Neural progenitor cell (in vitro differentiated cells): ENCODE measurements at regions not wholly inside any gene's neighbourhood (a gene's known extent, or its start where the extent isn't known, plus 50 kb on each side); places are given as distances from the start of the nearest gene placed in this dataset.

Experiments used
- EZH2 ChIP-seq: fragments of 200-600 bp; sonication (generic); IDR thresholded peaks from 2 replicates; pipeline ENCODE4 v1.6.1; 2017; ENCODE audit warnings: antibody characterized with exemption, mild to moderate bottlenecking, moderate library complexity
- EZH2phosphoT487 ChIP-seq: fragments of 200-600 bp; sonication (generic); IDR thresholded peaks from 2 replicates; pipeline ENCODE4 v1.6.1; 2017; ENCODE audit warnings: antibody characterized with exemption
- TF ChIP-seq, protein P1 (sequence below): fragments of 200-600 bp; sonication (generic); IDR thresholded peaks from 2 replicates; pipeline ENCODE4 v1.5.1; 2017; ENCODE audit warnings: antibody characterized with exemption, mild to moderate bottlenecking

DNA sequence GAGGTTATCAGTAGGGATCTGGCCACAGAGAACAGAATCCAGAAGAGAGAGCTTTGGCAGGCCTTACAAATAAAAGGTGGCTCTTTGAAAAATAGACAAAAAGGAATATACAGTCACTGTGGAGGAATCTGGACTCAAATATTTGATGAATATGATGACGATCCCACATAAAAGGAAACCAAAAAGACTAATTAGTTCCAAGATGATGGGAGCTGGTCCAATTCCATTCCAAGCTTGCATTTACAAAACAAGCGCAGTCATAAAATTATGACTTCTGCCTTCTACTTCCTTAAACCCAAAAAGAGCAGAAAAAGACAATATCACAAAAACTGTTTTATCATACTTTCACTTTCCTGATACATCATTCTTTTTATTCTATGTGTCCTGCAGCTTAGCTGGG, 285.8 kb downstream of the DIPK2A start:
- TF ChIP-seq, protein P1, sequence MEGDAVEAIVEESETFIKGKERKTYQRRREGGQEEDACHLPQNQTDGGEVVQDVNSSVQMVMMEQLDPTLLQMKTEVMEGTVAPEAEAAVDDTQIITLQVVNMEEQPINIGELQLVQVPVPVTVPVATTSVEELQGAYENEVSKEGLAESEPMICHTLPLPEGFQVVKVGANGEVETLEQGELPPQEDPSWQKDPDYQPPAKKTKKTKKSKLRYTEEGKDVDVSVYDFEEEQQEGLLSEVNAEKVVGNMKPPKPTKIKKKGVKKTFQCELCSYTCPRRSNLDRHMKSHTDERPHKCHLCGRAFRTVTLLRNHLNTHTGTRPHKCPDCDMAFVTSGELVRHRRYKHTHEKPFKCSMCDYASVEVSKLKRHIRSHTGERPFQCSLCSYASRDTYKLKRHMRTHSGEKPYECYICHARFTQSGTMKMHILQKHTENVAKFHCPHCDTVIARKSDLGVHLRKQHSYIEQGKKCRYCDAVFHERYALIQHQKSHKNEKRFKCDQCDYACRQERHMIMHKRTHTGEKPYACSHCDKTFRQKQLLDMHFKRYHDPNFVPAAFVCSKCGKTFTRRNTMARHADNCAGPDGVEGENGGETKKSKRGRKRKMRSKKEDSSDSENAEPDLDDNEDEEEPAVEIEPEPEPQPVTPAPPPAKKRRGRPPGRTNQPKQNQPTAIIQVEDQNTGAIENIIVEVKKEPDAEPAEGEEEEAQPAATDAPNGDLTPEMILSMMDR = no peak
- TF ChIP-seq EZH2 = no peak
- no peak for TF ChIP-seq EZH2phosphoT487
